ENCODE measurements at regions not wholly inside any gene's neighbourhood (a gene's known extent, or its start where the extent isn't known, plus 50 kb on each side); places are given as distances from the start of the nearest gene placed in this dataset.
"Not testable (repeated sequence)": the region's sequence is repeated elsewhere in the genome, so short reads cannot be mapped to it uniquely, and the experiment has no call there.

GRCh38 chr4:134862116-134862515 is 660.5 kb upstream of the PABPC4L start:
- DNase-seq = no peak

GRCh38 chr4:134848681-134849080 is 647.1 kb upstream of the PABPC4L start:
- DNase-seq = no peak

GRCh38 chr4:134830741-134831140 is 629.2 kb upstream of the PABPC4L start:
- not testable (repeated sequence) for DNase-seq

- DNase-seq = no peak
Measured at GRCh38 chr4:134812611-134813010, 611.0 kb upstream of the PABPC4L start.

GRCh38 chr4:134807231-134807745 is 605.7 kb upstream of the PABPC4L start:
- no peak for DNase-seq

GRCh38 chr4:134798573-134798972 is 597.0 kb upstream of the PABPC4L start:
- DNase-seq = no peak

GRCh38 chr4:134787315-134787714 is 585.7 kb upstream of the PABPC4L start:
- DNase-seq = no peak

- DNase-seq = no peak
Measured at GRCh38 chr4:134780244-134780643, 578.7 kb upstream of the PABPC4L start.

GRCh38 chr4:134777606-134778005 is 576.0 kb upstream of the PABPC4L start:
- DNase-seq = peak; percentile 0

GRCh38 chr4:134773497-134774000 is 572.0 kb upstream of the PABPC4L start:
- no peak for DNase-seq

GRCh38 chr4:134762053-134762452 is 560.5 kb upstream of the PABPC4L start:
- no peak for DNase-seq

GRCh38 chr4:134756421-134756820 is 554.8 kb upstream of the PABPC4L start:
- DNase-seq = no peak

- DNase-seq = no peak
Measured at GRCh38 chr4:134754301-134755019, 552.9 kb upstream of the PABPC4L start.

- no peak for DNase-seq
Measured at GRCh38 chr4:134753390-134753789, 551.8 kb upstream of the PABPC4L start.

- DNase-seq = no peak
Measured at GRCh38 chr4:134747108-134747805, 545.7 kb upstream of the PABPC4L start.

GRCh38 chr4:134740290-134740689 is 538.7 kb upstream of the PABPC4L start:
- no peak for DNase-seq

- DNase-seq = no peak
Measured at GRCh38 chr4:134735901-134736300, 534.3 kb upstream of the PABPC4L start.

GRCh38 chr4:134727696-134728095 is 526.1 kb upstream of the PABPC4L start:
- DNase-seq = no peak

- DNase-seq = peak; percentile 0
Measured at GRCh38 chr4:134722306-134722705, 520.7 kb upstream of the PABPC4L start.

GRCh38 chr4:134720030-134720429 is 518.4 kb upstream of the PABPC4L start:
- DNase-seq = no peak

GRCh38 chr4:134708616-134709015 is 507.0 kb upstream of the PABPC4L start:
- DNase-seq = no peak

- DNase-seq = no peak
Measured at GRCh38 chr4:134708026-134708425, 506.4 kb upstream of the PABPC4L start.

- no peak for DNase-seq
Measured at GRCh38 chr4:134702374-134702773, 500.8 kb upstream of the PABPC4L start.

GRCh38 chr4:134700251-134700650 is 498.7 kb upstream of the PABPC4L start:
- DNase-seq = no peak
